ENCODE measurements at regions not wholly inside any gene's neighbourhood (a gene's known extent, or its start where the extent isn't known, plus 50 kb on each side); places are given as distances from the start of the nearest gene placed in this dataset.

- H3K9me3 ChIP-seq (ENCODE audit: control insufficient read depth, low read length), result no peaks in the 10 kb centered on the region
- no peaks in the 10 kb centered on the region for H3K36me3 ChIP-seq (ENCODE audit: control insufficient read depth, insufficient read depth, low read length)
- no peak for DNase-seq
- no peaks in the 10 kb centered on the region for H3K4me1 ChIP-seq (ENCODE audit: control insufficient read depth, insufficient read depth, low read length, poor library complexity, severe bottlenecking)
- H3K4me3 ChIP-seq (ENCODE audit: insufficient read depth, low read depth, low read length, poor library complexity, severe bottlenecking), result no peak overlapping the region
- H3K27ac ChIP-seq (ENCODE audit: insufficient read depth, low read length, poor library complexity, severe bottlenecking), result no peak overlapping the region
- H3K27me3 ChIP-seq (replicated peaks; ENCODE audit: control insufficient read depth, insufficient read depth, low read length, poor library complexity, severe bottlenecking), result no peaks in the 10 kb centered on the region
Observed at GRCh38 chr7:124276005-124276622, 243.2 kb upstream of the TMEM229A start.

- Histone ChIP-seq H3K4me3 (ENCODE audit: insufficient read depth, low read depth, low read length, poor library complexity, severe bottlenecking) (no peak overlapping the region), H3K9me3 (ENCODE audit: control insufficient read depth, low read length) (no peaks in the 10 kb centered on the region), H3K36me3 (ENCODE audit: control insufficient read depth, insufficient read depth, low read length) (no peaks in the 10 kb centered on the region), H3K27ac (ENCODE audit: insufficient read depth, low read length, poor library complexity, severe bottlenecking) (no peak overlapping the region), H3K4me1 (ENCODE audit: control insufficient read depth, insufficient read depth, low read length, poor library complexity, severe bottlenecking) (no peaks in the 10 kb centered on the region), H3K27me3 (replicated peaks; ENCODE audit: control insufficient read depth, insufficient read depth, low read length, poor library complexity, severe bottlenecking) (no peaks in the 10 kb centered on the region)
- DNase-seq, result no peak
Observed at GRCh38 chr7:124275411-124275810, 242.5 kb upstream of the TMEM229A start.

DNA sequence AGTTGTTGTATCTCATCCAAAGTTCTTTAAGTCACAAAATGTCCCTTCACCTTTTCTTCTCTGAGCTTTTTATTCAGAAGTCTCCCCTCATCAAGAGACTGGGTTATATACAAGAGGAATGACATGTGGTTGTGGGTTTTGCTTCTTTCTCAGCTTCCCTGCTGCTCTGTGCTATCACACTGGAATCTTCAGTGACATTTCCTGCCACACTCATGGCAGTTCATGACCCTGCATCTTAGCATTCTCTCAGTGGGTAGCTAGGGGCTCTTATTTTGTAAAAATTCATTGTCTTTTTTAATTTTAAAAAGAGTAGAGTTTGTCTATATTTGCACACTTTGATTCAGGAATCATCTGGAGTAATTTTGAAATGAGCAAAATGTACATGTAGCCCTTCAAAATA lies 236.9 kb upstream of the TMEM229A start:
- no peaks in the 10 kb centered on the region for H3K9me3 ChIP-seq (ENCODE audit: control insufficient read depth, low read length)
- H3K4me3 ChIP-seq (ENCODE audit: insufficient read depth, low read depth, low read length, poor library complexity, severe bottlenecking), result no peak overlapping the region
- DNase-seq, result no peak
- H3K27me3 ChIP-seq (replicated peaks; ENCODE audit: control insufficient read depth, insufficient read depth, low read length, poor library complexity, severe bottlenecking), result no peaks in the 10 kb centered on the region
- no peaks in the 10 kb centered on the region for H3K36me3 ChIP-seq (ENCODE audit: control insufficient read depth, insufficient read depth, low read length)
- H3K27ac ChIP-seq (ENCODE audit: insufficient read depth, low read length, poor library complexity, severe bottlenecking), result no peak overlapping the region
- no peaks in the 10 kb centered on the region for H3K4me1 ChIP-seq (ENCODE audit: control insufficient read depth, insufficient read depth, low read length, poor library complexity, severe bottlenecking)

- Histone ChIP-seq H3K9me3 (ENCODE audit: control insufficient read depth, low read length) (no peaks in the 10 kb centered on the region), H3K4me1 (ENCODE audit: control insufficient read depth, insufficient read depth, low read length, poor library complexity, severe bottlenecking) (no peaks in the 10 kb centered on the region), H3K27ac (ENCODE audit: insufficient read depth, low read length, poor library complexity, severe bottlenecking) (no peak overlapping the region), H3K4me3 (ENCODE audit: insufficient read depth, low read depth, low read length, poor library complexity, severe bottlenecking) (no peak overlapping the region), H3K36me3 (ENCODE audit: control insufficient read depth, insufficient read depth, low read length) (no peaks in the 10 kb centered on the region), H3K27me3 (replicated peaks; ENCODE audit: control insufficient read depth, insufficient read depth, low read length, poor library complexity, severe bottlenecking) (no peaks in the 10 kb centered on the region)
- DNase-seq, result no peak
Observed at GRCh38 chr7:124267154-124267553, 234.3 kb upstream of the TMEM229A start.

DNA sequence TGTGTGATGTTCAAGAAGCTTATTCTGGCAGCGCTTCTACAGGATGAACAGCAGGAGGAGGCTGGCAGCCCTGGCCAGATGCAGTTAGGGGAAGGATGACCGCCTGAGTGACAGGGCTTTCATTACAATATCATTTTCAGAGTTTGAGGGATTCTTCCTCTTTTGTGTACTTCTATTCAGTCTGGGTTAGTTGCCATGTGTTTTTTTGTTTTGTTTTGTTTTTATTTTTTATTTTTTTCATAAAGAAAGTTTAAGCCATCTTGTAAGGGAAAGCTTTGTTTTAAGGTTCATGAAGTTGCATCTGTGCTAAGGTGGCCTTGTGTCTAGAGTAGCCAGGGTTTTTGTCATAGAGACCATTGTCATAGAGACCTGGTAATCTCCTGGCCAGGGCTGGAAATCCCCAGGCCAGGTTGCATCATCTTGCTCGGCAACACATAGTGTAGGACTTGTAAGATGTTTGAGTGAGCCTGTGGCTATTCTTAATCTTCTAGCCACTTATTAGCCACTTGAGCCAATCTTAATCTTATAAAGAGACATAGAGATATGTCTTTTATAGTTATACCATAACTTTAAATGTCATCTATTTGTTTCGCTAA lies 230.5 kb upstream of the TMEM229A start:
- Histone ChIP-seq H3K4me3 (ENCODE audit: insufficient read depth, low read depth, low read length, poor library complexity, severe bottlenecking) (no peak overlapping the region), H3K27ac (ENCODE audit: insufficient read depth, low read length, poor library complexity, severe bottlenecking) (no peak overlapping the region), H3K36me3 (ENCODE audit: control insufficient read depth, insufficient read depth, low read length) (no peaks in the 10 kb centered on the region), H3K27me3 (replicated peaks; ENCODE audit: control insufficient read depth, insufficient read depth, low read length, poor library complexity, severe bottlenecking) (no peaks in the 10 kb centered on the region), H3K9me3 (ENCODE audit: control insufficient read depth, low read length) (no peaks in the 10 kb centered on the region), H3K4me1 (ENCODE audit: control insufficient read depth, insufficient read depth, low read length, poor library complexity, severe bottlenecking) (no peaks in the 10 kb centered on the region)
- DNase-seq, result no peak

DNA sequence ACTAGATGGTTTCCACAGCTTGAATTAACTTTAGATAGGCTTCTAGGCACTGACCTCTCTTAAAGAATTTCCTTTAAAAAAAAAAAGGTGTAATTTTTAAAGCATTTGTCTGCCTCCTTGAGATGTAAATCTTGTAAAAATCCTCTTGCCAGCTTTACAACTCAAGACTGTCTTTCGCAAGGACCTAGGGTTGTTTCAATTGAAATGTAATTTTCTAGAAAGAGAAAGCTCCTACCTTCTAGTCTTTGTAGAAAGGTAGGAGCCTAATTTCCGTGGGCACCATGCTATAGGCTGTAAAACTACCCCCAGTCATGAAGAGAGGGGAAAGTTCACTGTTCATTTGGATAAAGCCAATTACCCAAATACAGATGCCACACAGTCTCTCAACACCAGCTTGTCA lies 228.8 kb upstream of the TMEM229A start:
- no peaks in the 10 kb centered on the region for H3K4me1 ChIP-seq (ENCODE audit: control insufficient read depth, insufficient read depth, low read length, poor library complexity, severe bottlenecking)
- H3K9me3 ChIP-seq (ENCODE audit: control insufficient read depth, low read length), result no peaks in the 10 kb centered on the region
- no peaks in the 10 kb centered on the region for H3K36me3 ChIP-seq (ENCODE audit: control insufficient read depth, insufficient read depth, low read length)
- no peak overlapping the region for H3K27ac ChIP-seq (ENCODE audit: insufficient read depth, low read length, poor library complexity, severe bottlenecking)
- no peak for DNase-seq
- no peaks in the 10 kb centered on the region for H3K27me3 ChIP-seq (replicated peaks; ENCODE audit: control insufficient read depth, insufficient read depth, low read length, poor library complexity, severe bottlenecking)
- no peak overlapping the region for H3K4me3 ChIP-seq (ENCODE audit: insufficient read depth, low read depth, low read length, poor library complexity, severe bottlenecking)

- H3K36me3 ChIP-seq (ENCODE audit: control insufficient read depth, insufficient read depth, low read length), result no peaks in the 10 kb centered on the region
- DNase-seq, result no peak
- no peaks in the 10 kb centered on the region for H3K27me3 ChIP-seq (replicated peaks; ENCODE audit: control insufficient read depth, insufficient read depth, low read length, poor library complexity, severe bottlenecking)
- H3K4me3 ChIP-seq (ENCODE audit: insufficient read depth, low read depth, low read length, poor library complexity, severe bottlenecking), result no peak overlapping the region
- H3K4me1 ChIP-seq (ENCODE audit: control insufficient read depth, insufficient read depth, low read length, poor library complexity, severe bottlenecking), result no peaks in the 10 kb centered on the region
- H3K9me3 ChIP-seq (ENCODE audit: control insufficient read depth, low read length), result no peaks in the 10 kb centered on the region
- no peak overlapping the region for H3K27ac ChIP-seq (ENCODE audit: insufficient read depth, low read length, poor library complexity, severe bottlenecking)
Observed at GRCh38 chr7:124257638-124258308, 224.9 kb upstream of the TMEM229A start.

GRCh38 chr7:124255041-124255655 lies 222.3 kb upstream of the TMEM229A start:
- no peak overlapping the region for H3K4me3 ChIP-seq (ENCODE audit: insufficient read depth, low read depth, low read length, poor library complexity, severe bottlenecking)
- no peaks in the 10 kb centered on the region for H3K36me3 ChIP-seq (ENCODE audit: control insufficient read depth, insufficient read depth, low read length)
- H3K27me3 ChIP-seq (replicated peaks; ENCODE audit: control insufficient read depth, insufficient read depth, low read length, poor library complexity, severe bottlenecking), result no peaks in the 10 kb centered on the region
- H3K4me1 ChIP-seq (ENCODE audit: control insufficient read depth, insufficient read depth, low read length, poor library complexity, severe bottlenecking), result no peaks in the 10 kb centered on the region
- no peak overlapping the region for H3K27ac ChIP-seq (ENCODE audit: insufficient read depth, low read length, poor library complexity, severe bottlenecking)
- H3K9me3 ChIP-seq (ENCODE audit: control insufficient read depth, low read length), result no peaks in the 10 kb centered on the region
- DNase-seq, result no peak

DNA sequence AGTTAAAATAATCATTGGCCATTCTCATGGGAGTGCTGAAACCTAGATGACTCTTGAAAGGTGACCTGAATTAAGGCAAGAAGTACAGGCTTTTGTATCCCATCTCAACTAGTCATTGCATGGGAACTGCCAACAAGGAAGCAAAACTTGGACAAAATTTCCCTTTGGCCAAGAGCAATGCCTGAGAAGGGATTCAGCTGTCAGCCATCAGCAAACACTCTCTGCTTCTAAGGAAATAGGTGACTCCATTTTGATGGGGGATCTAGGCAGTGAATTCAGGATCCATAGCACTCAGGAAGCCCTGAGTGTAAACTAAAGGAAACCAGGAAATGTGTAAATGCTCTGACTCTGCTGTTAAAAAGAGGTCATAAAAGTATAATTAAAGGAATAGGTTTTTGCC lies 221.5 kb upstream of the TMEM229A start:
- Histone ChIP-seq H3K27me3 (replicated peaks; ENCODE audit: control insufficient read depth, insufficient read depth, low read length, poor library complexity, severe bottlenecking) (no peaks in the 10 kb centered on the region), H3K9me3 (ENCODE audit: control insufficient read depth, low read length) (no peaks in the 10 kb centered on the region), H3K27ac (ENCODE audit: insufficient read depth, low read length, poor library complexity, severe bottlenecking) (no peak overlapping the region), H3K4me1 (ENCODE audit: control insufficient read depth, insufficient read depth, low read length, poor library complexity, severe bottlenecking) (no peaks in the 10 kb centered on the region), H3K36me3 (ENCODE audit: control insufficient read depth, insufficient read depth, low read length) (no peaks in the 10 kb centered on the region), H3K4me3 (ENCODE audit: insufficient read depth, low read depth, low read length, poor library complexity, severe bottlenecking) (no peak overlapping the region)
- DNase-seq, result no peak

DNA sequence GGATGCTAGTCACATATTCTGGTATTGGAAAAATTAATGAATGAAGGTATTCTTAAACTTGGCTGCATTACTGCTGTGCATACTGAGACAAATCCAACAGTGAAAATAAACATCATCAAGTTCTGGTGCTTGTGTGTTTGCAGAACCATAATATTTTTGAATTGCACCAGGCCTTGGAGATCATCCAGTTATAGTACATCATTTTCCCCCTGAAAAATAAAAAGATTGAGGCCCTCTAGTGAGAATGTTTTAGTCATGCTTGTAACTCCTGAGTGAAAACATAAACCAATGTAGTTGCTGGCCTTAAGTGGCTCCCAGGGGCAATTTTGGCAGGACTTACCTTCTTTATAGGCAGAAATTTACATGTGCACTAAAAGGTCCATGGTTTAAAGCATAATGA lies 218.8 kb upstream of the TMEM229A start:
- Histone ChIP-seq H3K27ac (ENCODE audit: insufficient read depth, low read length, poor library complexity, severe bottlenecking) (no peak overlapping the region), H3K4me1 (ENCODE audit: control insufficient read depth, insufficient read depth, low read length, poor library complexity, severe bottlenecking) (no peaks in the 10 kb centered on the region), H3K27me3 (replicated peaks; ENCODE audit: control insufficient read depth, insufficient read depth, low read length, poor library complexity, severe bottlenecking) (no peaks in the 10 kb centered on the region), H3K36me3 (ENCODE audit: control insufficient read depth, insufficient read depth, low read length) (no peaks in the 10 kb centered on the region), H3K4me3 (ENCODE audit: insufficient read depth, low read depth, low read length, poor library complexity, severe bottlenecking) (no peak overlapping the region), H3K9me3 (ENCODE audit: control insufficient read depth, low read length) (no peaks in the 10 kb centered on the region)
- no peak for DNase-seq
